Vagina (tissue), 2 donors: ENCODE measurements at regions not wholly inside any gene's neighbourhood (a gene's known extent, or its start where the extent isn't known, plus 50 kb on each side); places are given as distances from the start of the nearest gene placed in this dataset.

Source experiments
- POLR2A ChIP-seq, 2 donors: fragments of 450-650 bp; IDR thresholded peaks; one replicate each; pipeline ENCODE4 v1.6.1; 2017; ENCODE audit warnings: antibody characterized with exemption in 2 of 2, mild to moderate bottlenecking in 2 of 2, moderate library complexity in 2 of 2
- POLR2AphosphoS5 ChIP-seq, 2 donors: sonication (generic); formaldehyde crosslinking; IDR thresholded peaks; one replicate each; pipeline ENCODE4 v1.9.0; 2017; ENCODE audit warnings: antibody characterized with exemption in 2 of 2, mild to moderate bottlenecking in 2 of 2, low read depth in 1 of 2; ENCODE audit not compliant: insufficient read depth in 1 of 2
- TF ChIP-seq, protein P1 (sequence below), 3 experiments: fragments of 450-650 bp in 2 of 3; fragments of 200-600 bp in 1 of 3; sonication (generic) in 1 of 3; IDR thresholded peaks; one replicate each; pipeline ENCODE4 v1.5.1; 2017 to 2019; ENCODE audit warnings: antibody characterized with exemption in 3 of 3, mild to moderate bottlenecking in 2 of 3, moderate library complexity in 2 of 3

- TF ChIP-seq, protein P1, sequence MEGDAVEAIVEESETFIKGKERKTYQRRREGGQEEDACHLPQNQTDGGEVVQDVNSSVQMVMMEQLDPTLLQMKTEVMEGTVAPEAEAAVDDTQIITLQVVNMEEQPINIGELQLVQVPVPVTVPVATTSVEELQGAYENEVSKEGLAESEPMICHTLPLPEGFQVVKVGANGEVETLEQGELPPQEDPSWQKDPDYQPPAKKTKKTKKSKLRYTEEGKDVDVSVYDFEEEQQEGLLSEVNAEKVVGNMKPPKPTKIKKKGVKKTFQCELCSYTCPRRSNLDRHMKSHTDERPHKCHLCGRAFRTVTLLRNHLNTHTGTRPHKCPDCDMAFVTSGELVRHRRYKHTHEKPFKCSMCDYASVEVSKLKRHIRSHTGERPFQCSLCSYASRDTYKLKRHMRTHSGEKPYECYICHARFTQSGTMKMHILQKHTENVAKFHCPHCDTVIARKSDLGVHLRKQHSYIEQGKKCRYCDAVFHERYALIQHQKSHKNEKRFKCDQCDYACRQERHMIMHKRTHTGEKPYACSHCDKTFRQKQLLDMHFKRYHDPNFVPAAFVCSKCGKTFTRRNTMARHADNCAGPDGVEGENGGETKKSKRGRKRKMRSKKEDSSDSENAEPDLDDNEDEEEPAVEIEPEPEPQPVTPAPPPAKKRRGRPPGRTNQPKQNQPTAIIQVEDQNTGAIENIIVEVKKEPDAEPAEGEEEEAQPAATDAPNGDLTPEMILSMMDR (IDR thresholded peaks at IDR 0.05), result no peak
- TF ChIP-seq POLR2AphosphoS5 (IDR thresholded peaks at IDR 0.05; ENCODE audit: insufficient read depth in 1 of 2, low read depth in 1 of 2), result no peak
- TF ChIP-seq POLR2A (IDR thresholded peaks at IDR 0.05), result no peak
Measured at GRCh38 chr11:28559492-28559891, 451.3 kb downstream of the METTL15 start.
